Glutamatergic neuron (in vitro differentiated cells): ENCODE measurements at regions not wholly inside any gene's neighbourhood (a gene's known extent, or its start where the extent isn't known, plus 50 kb on each side); places are given as distances from the start of the nearest gene placed in this dataset.

Experiments
- DNase-seq: peaks from one replicate; pipeline ENCODE4 v3.0.0; 2022
- H3K27ac Mint-ChIP-seq: one replicate; pipeline ENCODE4 v1.8.0; 2020; ENCODE audit warnings: mild to moderate bottlenecking, mixed read lengths, inconsistent platforms; ENCODE audit not compliant: unreplicated experiment
- H3K27me3 Mint-ChIP-seq: one replicate; pipeline ENCODE4 v1.8.0; 2020; ENCODE audit warnings: mild to moderate bottlenecking, moderate library complexity, mixed read lengths, inconsistent platforms; ENCODE audit not compliant: unreplicated experiment
- H3K36me3 Mint-ChIP-seq: one replicate; pipeline ENCODE4 v1.8.0; 2020; ENCODE audit warnings: mild to moderate bottlenecking, mixed read lengths, inconsistent platforms; ENCODE audit not compliant: unreplicated experiment
- H3K4me1 Mint-ChIP-seq: one replicate; pipeline ENCODE4 v1.8.0; 2020; ENCODE audit warnings: mild to moderate bottlenecking, low read depth, mixed read lengths, inconsistent platforms; ENCODE audit not compliant: unreplicated experiment
- H3K4me3 Mint-ChIP-seq: one replicate; pipeline ENCODE4 v1.8.0; 2020; ENCODE audit warnings: mild to moderate bottlenecking, mixed read lengths, inconsistent platforms; ENCODE audit not compliant: unreplicated experiment
- H3K9me3 Mint-ChIP-seq: one replicate; pipeline ENCODE4 v1.8.0; 2020; ENCODE audit warnings: mild to moderate bottlenecking, moderate library complexity, mixed read lengths, inconsistent platforms; ENCODE audit not compliant: unreplicated experiment
- TF ChIP-seq, protein P1 (sequence below): fragments of 200-600 bp; sonication (generic); IDR thresholded peaks from one replicate; pipeline ENCODE4 v1.5.0; 2021; ENCODE audit not compliant: partially characterized antibody, unreplicated experiment

DNA sequence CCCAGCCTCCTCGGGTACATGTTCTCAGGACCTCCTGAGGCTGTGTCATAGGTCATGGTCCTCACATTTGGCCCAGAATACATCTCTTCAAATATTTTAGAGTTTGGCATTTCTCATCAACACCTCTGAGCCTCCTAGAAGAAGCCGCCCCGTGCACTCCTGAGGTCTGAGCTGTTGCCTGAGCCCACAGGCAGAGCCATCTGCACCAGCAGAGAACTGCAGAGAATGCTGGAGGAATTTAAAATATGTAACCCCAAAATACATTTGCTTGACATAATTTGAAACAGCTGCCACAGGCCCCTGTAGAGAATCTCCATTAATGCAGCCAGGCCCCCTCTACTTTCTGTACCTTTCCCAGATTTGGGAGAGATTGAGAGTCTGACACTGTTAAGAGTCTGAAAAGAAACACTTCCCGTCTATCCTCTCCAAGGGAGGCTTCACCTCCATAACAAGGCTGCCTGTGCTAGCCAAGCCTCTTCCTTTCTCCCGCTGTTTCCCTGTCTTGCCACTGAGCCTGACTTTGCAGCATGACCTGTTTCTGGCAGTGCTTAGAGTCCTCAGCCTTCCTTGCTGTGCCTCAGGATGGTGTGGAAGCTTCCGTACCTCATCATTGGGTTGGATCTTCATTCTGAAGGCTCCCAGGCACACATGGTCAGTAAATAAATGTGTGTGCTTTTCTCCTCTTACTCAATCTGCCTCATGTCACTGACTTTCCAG, 95.4 kb upstream of the SFSWAP start:
- Mint-ChIP-seq H3K27me3 (peaks cover 9% of the 10 kb centered on the region), H3K36me3 (no peaks in the 10 kb centered on the region), H3K27ac (no peak overlapping the region), H3K4me1 (peaks cover 8% of the 10 kb centered on the region), H3K4me3 (no peak overlapping the region), H3K9me3 (peaks cover 4% of the 10 kb centered on the region)
- TF ChIP-seq, protein P1, sequence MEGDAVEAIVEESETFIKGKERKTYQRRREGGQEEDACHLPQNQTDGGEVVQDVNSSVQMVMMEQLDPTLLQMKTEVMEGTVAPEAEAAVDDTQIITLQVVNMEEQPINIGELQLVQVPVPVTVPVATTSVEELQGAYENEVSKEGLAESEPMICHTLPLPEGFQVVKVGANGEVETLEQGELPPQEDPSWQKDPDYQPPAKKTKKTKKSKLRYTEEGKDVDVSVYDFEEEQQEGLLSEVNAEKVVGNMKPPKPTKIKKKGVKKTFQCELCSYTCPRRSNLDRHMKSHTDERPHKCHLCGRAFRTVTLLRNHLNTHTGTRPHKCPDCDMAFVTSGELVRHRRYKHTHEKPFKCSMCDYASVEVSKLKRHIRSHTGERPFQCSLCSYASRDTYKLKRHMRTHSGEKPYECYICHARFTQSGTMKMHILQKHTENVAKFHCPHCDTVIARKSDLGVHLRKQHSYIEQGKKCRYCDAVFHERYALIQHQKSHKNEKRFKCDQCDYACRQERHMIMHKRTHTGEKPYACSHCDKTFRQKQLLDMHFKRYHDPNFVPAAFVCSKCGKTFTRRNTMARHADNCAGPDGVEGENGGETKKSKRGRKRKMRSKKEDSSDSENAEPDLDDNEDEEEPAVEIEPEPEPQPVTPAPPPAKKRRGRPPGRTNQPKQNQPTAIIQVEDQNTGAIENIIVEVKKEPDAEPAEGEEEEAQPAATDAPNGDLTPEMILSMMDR: no peak
- DNase-seq: no peak

DNA sequence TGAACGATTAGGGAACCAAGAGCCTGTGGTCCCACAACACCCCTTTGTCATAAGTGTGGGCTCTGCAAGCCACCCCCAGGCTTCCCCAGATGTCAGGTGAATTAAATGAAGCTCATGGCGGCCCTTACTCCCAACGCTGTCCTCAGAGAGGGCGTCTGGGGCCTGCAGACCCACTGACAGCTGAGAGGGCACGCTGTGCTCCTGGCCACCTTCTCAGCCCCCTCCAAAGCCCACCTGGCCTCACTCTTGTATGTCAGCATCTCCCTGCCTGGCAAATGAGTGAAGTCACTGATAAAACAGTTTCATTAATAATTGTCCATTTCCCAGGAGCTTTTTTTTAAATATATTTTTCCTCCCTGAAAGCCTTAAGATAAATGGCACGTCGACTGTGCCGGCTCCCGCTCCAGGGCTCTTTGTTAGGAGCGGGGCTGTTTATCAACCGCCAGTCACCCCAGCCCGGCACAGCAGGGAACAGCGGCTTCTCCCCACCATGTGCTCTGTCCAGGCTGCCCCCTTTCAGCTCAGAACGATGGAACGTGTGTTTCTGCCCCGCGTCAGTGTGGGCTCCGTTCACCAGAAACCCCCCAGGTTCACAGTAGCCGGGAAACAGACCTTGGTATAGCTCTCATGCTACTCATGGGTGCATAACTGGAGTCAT, 94.7 kb upstream of the SFSWAP start:
- Mint-ChIP-seq H3K4me1 (peaks cover 10% of the 10 kb centered on the region), H3K9me3 (peaks cover 4% of the 10 kb centered on the region), H3K27ac (no peak overlapping the region), H3K4me3 (no peak overlapping the region), H3K27me3 (peaks cover 10% of the 10 kb centered on the region), H3K36me3 (no peaks in the 10 kb centered on the region)
- no peak for DNase-seq
- TF ChIP-seq, protein P1: no peak

DNA sequence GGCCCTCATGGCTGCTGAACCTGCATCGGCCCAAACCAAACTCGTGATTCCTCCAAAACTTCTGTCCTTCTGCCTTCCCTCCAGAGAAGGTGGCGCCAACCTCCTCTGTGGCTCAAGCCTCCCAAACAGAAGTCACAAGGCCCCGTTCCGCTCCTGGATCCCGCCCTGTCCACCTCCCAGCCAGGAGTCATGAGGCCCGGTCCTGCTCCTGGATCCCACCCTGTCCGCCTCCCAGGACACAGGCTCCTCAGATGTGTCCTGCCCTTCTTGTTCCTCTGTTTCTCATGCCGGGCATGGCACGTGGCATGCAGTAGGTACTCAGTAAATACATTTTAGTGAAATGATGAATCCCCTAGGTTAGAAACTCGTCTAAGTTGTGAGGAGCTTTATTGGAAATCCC, 94.2 kb upstream of the SFSWAP start:
- no peak overlapping the region for H3K27ac Mint-ChIP-seq
- no peaks in the 10 kb centered on the region for H3K36me3 Mint-ChIP-seq
- H3K4me1 Mint-ChIP-seq: peaks cover 12% of the 10 kb centered on the region
- H3K9me3 Mint-ChIP-seq: peaks cover 4% of the 10 kb centered on the region
- TF ChIP-seq, protein P1: no peak
- DNase-seq: no peak
- peaks cover 10% of the 10 kb centered on the region for H3K27me3 Mint-ChIP-seq
- H3K4me3 Mint-ChIP-seq: no peak overlapping the region

DNA sequence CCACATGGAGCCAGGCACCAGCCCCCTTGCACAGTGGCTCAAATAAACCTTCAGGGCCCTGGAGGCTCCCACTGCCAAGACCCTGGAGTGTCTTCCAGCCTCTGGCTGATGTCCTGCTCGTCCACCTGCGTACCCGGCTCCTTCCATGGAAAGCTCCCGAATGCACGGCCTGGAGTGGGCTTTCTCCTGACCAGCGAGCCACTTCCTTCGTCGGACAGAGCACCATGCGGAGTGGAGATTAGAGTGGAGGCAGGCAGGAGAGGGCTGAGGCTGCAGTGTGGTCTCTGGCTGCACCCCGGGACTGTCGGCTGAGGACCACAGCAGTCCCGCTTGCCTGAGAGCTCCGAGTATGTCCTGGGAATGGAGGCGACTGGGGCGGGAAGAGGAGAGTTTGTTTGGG, 93.7 kb upstream of the SFSWAP start:
- TF ChIP-seq, protein P1: no peak
- peaks cover 4% of the 10 kb centered on the region for H3K9me3 Mint-ChIP-seq
- H3K4me1 Mint-ChIP-seq: peaks cover 12% of the 10 kb centered on the region

More for the DNA sequence above, 93.7 kb upstream of the SFSWAP start:
- Mint-ChIP-seq H3K27ac (no peak overlapping the region), H3K27me3 (peaks cover 10% of the 10 kb centered on the region), H3K36me3 (no peaks in the 10 kb centered on the region), H3K4me3 (no peak overlapping the region)
- no peak for DNase-seq
